ENCODE measurements at regions not wholly inside any gene's neighbourhood (a gene's known extent, or its start where the extent isn't known, plus 50 kb on each side); places are given as distances from the start of the nearest gene placed in this dataset.

GRCh38 chr12:23472329-23472971 is 477.0 kb downstream of the SOX5 start:
- TF ChIP-seq CTCF (IDR thresholded peaks at IDR 0.05 in 8 of 11, conservative IDR thresholded peaks at IDR 0.05 in 3 of 11) (no peak), POLR2AphosphoS5 (IDR thresholded peaks at IDR 0.05) (no peak), POLR2A (IDR thresholded peaks at IDR 0.05) (no peak)

All from spleen (tissue), 7 donors.